ENCODE measurements at regions not wholly inside any gene's neighbourhood (a gene's known extent, or its start where the extent isn't known, plus 50 kb on each side); places are given as distances from the start of the nearest gene placed in this dataset.

DNA sequence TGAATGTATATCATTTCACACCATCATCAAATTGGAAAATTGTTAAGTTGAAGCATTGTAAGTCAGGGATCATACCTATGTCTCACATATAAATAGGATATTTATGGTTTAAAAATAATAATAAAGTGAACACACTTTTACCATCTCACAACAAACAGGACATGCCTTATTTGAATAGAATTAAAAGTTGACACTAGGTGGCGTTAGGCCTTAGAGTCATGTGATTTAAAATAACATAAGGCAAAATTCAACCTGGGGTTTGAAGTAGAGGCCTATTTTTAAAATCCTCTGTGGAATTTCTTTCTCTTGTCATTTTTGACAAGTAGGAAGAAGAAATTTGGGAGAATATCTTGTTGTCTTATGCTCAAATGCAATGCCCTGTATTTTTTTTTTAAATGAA, 184.7 kb upstream of the PCDH15 start:
- no peak for DNase-seq (ENCODE audit: low spot score)

DNA sequence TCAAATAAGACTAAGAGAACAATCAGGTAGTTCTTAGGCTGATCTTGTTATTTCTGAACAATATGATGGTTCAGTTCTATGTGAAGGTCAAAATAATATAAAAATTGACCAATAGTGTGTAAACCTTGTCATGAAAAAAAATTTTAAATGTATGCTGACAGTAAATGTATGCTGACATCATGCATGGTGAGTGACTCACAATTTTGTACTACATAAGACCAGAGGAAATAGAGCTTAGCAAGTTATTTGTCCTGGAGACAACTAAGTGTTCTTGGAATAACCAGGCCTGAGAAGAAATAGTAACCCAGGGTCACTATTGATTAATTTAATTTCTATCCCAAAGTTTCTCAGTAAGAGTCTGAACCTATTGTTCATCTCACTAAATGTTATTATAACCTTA, 182.2 kb upstream of the PCDH15 start:
- no peak for DNase-seq (ENCODE audit: low spot score)

DNA sequence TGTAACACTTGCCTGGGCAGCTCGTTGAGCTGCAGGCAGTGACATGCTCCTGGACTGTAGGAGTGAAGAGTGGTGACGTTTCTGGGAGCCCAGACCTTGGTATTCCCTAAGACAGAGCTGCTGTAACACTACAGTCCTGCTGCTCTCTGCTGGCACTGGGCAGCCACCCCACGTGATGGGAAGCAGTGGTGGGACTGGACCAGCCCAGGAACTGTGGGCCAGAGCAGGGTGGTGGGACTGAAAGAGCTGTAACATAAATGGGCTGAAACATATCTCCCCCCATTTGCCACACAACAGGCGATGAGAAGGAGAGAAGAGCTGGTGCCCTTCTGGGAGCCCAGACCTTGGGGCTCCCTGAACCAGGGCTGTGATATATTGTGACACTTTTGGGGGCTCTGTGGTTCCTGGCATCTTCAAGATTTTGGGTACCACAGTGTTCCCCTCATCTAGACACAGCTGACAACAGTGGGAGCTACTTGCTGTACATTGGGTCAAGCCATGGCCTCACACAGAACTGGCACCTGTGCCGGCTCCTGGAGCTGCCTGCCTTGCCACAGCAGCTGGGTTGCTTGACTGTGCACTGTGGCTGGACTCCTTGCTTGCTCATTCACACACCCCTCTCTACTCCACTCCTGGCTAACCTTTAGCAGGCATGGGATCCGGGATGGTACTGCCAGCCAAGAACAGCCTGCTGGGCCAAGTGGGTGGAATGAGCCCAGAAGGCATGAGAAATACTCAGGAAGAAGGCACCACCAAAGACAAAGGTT, 161.3 kb upstream of the PCDH15 start:
- no peak for DNase-seq (ENCODE audit: low spot score)

DNA sequence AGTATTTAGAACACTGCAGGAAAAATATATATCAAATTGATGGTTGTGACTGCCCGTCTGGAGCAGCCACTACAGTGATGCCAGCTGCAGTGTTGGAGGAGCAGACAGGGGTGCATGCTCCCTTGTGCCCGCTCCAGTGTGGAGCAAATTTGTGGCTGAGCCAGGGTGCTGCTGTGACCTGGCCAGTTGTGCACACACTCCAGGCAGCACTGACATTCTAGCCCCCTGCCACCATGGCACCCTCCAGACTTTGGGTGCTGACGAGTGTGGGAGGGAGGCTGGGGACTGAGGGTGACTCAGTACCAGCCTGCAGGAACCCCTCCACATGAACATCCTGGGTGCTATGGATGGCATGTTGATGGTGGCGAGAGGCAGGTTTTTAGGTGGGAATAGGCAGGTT, 160.0 kb upstream of the PCDH15 start:
- DNase-seq (ENCODE audit: low spot score) = no peak

DNA sequence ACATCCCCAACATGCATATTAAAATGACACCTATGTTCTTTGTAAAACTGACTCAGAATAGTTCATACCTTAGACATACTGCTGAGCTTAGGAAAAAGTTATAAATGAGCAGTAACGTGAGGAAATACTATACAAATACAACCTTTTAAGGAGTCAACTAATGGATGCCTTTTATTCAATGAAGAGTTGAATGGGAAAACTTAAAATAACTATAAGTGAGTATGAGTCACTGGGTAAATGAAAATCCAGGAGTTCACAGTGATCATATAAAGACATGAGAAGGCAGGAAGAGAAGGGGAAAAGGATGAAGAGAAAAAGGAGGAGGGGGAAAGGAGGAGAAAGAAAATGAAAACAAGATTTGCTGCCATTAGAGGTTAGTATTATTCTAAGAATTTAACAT, 157.8 kb upstream of the PCDH15 start:
- DNase-seq (ENCODE audit: low spot score) = no peak

DNA sequence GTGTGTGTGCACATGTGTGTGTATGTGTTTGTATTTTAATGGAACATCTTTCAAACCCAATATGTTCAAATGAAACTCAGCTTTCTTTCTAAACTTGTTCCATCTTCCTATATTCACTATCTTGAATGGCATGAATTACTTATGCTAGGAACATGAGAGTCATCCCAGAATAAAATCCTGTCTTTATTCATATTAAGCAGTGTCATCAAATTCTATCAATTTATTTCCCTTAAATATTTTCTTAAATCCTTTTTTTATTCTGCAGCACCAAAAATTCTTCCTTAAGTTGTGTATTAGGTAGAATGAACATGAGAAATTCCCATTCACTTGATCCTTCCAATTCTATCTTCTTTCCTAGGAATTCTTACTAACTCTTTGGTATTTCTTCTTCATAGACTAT, 146.6 kb upstream of the PCDH15 start:
- DNase-seq (ENCODE audit: low spot score) = no peak

DNA sequence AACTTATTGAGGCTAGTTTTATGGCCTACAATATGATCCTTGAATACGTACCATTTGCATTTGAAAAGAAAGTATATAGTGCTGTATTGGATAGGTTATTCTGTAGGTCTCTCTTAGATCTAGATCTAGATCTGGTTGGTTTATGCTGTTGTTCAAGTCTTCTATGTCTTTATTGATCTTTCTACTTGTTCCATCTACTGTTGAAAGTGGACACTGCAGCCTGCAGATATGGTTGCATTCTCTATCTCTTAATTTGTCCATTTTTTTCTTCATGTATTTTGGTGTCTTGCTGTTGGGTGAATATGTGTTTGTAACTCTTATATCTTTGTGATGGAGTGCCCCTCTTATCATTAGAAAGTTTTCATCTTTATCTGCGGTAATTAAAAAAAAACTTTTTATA, 139.4 kb upstream of the PCDH15 start:
- no peak for DNase-seq (ENCODE audit: low spot score)

DNA sequence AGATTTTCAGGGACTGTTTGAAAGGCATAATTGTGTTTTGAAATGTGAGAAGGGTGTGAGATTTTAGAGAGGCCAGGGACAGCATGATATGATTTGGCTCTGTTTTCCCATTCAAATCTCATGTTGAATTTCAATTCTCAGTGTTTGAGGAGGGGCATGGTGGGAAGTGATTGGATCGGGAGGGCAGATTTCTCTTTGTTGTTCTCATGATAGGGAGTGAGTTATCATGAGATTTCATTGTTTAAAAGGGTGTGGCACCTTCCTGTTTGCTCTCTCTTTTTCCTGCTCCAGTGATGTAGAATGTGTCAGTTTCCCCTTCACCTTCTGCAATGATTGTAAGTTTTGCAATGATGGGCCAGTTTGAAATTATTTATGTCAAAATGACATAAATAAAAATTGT, 113.0 kb upstream of the PCDH15 start:
- DNase-seq (ENCODE audit: low spot score) = no peak

DNA sequence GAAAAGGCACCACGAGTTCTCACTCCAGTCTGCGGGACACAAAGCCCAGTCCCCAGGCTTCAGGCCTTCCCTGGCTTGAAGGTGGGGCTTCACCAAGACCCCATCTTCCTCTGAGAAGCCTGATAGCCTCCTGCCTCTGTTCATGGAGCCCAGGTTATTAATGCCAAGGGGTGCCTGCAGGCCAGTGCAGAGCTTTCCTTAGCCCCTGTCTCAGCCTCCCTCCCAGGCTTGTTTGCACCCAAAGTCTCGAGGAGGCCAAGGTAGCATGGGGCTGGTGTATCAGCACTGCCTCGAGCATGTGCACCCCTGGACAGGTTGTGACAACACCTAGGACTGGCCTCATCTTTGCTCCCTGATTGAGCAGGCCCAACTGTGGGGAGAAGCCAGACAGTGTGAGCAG, 108.1 kb upstream of the PCDH15 start:
- no peak for DNase-seq (ENCODE audit: low spot score)

DNA sequence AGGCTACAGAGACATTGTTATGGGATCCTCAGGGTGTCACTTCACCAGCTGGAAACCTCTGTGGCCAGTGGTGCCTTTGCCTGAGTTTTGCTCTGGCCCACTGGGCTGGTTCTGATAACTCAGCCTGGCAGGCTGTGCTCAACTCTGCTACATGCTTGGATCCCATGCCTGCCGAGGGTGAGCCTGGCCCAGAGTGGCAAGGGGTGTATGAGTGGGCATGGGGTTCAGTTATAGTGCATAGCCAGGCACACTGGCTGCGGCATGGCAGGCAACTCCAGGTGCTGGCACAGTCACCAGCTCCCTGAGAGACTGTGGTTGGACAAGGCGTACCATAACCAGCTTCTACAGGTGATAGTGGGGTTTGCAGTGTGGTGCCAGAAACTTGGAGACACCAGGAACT, 107.0 kb upstream of the PCDH15 start:
- no peak for DNase-seq (ENCODE audit: low spot score)

DNA sequence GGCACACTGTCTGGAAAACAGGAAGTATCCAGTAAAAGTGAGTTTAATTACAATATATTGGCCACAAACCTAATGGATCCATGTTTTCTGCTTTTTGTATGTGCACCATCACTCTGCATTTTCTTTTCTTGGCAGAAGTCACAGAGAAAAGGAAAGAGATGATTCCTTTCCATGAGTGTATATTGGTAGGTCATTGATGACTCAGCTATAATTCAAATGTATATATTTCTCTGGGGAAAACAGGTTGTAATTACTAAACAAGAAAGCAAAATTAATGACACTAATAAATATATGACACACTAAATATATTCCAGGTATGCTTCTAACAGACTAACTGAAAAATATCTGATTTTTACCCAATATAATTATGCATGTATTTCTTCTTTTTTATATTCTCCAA, 105.9 kb upstream of the PCDH15 start:
- no peak for DNase-seq (ENCODE audit: low spot score)

DNA sequence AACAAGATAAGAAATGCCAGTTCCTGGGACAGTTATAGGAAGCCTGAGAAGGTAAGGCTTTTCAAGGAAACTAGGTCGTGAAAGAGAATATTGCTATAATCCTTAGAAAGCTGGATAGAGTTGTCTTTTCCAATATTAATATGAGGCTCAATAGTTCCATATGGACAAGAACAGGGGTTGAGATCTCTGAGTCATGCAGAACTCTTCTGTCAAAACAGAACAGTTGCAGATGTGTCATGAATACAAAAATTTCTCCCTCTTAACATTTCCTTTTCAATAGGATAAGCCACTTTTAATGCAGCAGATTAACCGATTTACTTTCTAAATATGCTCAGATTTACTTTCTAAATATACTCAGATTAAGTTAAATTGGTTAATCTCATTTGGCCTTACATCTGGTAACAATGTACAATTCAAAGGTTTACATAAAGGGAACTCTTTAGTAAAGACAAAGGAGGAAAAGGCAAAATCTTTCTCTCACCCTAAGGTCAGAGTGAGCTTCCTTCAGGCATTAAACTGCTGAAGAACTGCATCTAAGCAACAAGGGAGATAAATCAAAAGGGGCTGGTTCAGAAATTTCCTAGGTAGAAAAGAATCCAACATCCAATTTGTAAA, 104.7 kb upstream of the PCDH15 start:
- DNase-seq (ENCODE audit: low spot score) = no peak

DNA sequence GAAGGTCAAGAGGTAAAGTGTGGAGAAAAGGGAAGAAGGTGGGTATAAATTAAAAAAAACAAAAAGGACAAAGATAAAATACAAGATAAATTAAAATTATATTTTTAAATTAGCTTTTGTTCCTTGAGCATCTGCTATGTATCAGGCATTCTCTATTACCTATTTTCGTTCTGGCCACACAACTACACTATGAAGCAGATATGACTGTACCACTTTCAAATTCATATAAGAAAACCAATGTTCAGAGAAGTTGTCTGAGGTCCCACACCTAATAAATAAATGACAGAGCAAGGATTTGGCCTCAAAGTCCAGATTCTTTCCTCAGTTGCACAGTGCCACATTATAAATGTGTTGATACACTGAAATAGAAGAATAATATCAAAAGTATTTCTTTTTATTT, 103.8 kb upstream of the PCDH15 start:
- no peak for DNase-seq (ENCODE audit: low spot score)

DNA sequence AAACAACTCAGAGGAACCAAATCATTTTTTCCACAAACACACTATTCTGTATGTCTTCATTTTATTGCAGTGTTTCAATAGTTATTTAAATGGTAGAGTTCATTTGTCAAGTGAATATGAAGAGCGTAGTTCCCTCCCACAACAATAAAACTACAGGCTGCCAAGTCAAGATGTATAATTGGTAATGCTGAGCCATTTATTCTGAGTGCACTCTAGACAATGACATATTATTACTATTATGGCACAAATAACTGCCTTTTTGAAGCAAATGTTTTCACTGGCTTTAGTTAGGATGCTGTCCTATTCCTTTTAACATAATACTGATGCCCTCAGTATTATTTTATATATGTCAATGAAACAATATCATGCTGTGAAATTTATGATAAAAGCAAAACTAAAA, 102.7 kb upstream of the PCDH15 start:
- no peak for DNase-seq (ENCODE audit: low spot score)

DNA sequence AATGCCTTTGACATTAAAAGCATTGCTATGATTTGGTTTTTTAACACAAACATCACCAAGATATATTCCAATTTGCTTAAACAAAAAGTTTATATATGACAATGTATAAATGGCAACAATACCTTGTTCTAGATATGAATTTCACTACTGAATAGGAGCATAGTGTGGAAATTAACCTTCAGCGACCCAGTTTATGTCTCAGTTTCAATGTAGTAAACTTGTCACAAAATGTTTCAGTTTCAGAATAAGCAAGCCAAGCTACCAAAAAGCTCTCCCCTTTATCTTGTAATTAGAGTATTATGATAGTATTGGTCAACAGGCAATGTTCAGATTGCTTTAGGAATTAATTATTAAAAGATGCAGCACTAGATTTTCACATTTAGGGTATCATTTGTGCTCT, 99.6 kb upstream of the PCDH15 start:
- no peak for DNase-seq (ENCODE audit: low spot score)

DNA sequence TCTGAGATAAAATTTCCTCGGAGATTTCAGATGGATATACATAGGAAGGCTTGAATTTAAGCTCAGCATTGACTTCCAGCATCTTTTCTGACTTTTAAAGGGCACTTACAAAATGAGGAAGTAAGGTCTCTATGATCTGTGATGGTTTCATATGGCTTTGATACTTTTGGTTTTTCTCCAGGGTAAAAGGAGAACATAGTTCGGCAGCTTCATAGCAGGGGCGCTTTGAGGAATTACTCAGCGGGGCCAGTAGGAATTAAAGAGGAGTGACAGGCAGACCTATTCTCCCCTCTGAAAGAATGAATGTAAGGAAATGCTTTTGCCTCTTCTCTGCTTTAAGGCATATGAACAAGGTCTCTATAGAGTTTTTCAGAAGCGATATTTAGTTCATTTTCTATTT, 80.0 kb upstream of the PCDH15 start:
- DNase-seq (ENCODE audit: low spot score) = no peak

DNA sequence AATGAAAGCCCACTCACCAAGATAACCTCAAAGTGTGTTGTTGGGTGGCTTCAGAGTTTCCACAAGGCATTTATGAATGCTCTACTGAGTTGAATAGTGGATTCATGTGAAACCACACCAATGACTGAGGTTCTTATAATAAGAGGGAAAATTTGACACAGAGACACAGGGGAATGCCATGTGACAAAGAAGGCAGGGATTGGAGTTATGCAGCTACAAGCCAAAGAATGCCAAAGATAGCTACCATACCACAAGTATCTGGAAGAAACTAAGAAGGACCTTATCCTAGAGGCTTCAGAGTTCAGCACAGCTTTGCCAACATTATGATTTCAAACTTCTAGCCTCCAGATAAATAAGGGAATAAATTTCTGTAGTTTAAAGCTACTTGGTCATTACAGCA, 68.0 kb upstream of the PCDH15 start:
- no peak for DNase-seq (ENCODE audit: low spot score)

DNA sequence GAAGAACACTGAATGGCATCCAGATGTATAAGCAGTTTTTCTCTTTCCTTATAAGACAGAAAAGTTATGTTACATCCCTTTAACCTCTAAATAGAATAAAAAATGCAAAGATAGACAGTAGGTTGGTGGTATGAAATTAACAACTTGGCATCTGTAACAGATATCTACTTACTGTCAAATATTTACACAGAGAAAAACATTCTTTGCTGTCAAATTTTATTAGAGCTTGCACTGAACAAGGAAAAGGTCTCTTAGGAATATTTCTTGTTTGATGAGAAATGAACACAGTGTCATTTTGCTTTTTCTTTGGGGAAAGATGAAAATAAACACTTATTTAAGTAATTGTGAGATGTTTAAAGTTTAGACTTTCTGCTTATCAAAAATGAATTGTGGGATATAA, 65.6 kb upstream of the PCDH15 start:
- no peak for DNase-seq (ENCODE audit: low spot score)

DNA sequence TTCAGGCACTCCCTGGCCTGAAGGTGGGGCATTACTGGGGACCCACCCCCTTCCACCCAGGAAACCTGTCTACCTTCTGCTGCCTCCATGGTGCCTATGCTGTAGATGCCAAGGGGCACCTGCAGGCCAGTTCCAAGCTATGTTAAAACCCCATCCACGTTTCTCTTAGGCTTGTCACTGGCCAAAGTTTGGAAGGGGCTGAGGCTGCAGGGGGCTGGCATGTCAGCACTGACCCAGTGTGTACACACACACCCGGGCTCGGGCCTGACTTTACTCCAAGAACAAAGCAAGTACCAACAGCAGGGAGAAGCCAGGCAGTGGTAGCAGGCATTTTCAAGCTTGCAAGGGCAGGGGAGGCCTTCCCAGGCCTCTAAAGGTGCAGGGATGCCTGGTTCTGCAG, 53.8 kb upstream of the PCDH15 start:
- no peak for DNase-seq (ENCODE audit: low spot score)

DNA sequence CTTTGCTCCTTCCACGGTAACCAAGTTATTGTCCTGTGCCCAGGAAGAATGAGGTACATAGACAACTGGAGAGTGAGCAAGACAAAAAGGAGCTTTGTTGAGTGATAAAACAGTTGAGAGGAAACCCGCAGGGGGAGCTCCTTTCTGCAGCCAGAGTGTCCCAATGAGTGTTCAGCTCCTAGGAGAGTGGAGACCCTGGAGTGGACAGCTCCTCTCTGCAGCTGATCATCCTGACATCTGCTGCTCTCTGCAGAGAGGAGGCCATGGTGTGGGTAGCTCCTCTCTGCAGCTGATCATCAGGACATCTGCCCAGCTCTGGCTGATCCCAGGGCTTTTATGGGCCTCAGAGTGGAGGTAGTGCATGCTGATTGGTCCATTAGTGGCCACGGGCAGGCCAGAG, 53.4 kb upstream of the PCDH15 start:
- no peak for DNase-seq (ENCODE audit: low spot score)

DNA sequence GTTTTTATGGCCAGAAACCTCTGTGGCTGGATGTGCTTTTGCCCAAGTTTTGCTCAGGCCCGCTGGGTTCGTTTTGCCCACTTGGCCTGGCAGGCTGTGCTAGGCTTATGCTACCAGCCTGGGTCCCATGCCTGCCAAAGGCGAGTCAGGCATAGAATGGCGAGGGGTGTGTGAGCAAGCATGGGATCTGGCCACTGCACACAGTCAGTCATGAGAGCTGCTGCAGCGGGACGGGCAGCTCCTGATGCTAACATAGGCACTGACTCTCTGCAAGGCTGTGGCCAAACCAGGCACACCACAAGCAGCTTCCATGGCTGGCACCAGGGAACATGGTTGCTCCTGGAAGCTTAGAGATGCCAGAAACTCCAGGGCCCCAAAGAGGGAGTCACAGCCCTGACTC, 52.9 kb upstream of the PCDH15 start:
- DNase-seq (ENCODE audit: low spot score) = no peak
